OCI-LY3 (cell line): ENCODE measurements at regions not wholly inside any gene's neighbourhood (a gene's known extent, or its start where the extent isn't known, plus 50 kb on each side); places are given as distances from the start of the nearest gene placed in this dataset.

Experiments
- H2AFZ ChIP-seq: fragments of 200-600, 300-600 bp; shearing (Covaris generic); 2 replicates; pipeline ENCODE4 v1.6.0; 2014; ENCODE audit warnings: antibody characterized with exemption, low read depth, low read length
- H3K27ac ChIP-seq: fragments of 200-600, 300-600 bp; sonication (generic); 2 replicates; pipeline ENCODE4 v1.5.1; 2014; ENCODE audit warnings: mild to moderate bottlenecking, low read length, moderate library complexity, mixed read lengths
- H3K27me3 ChIP-seq: fragments of 200-600, 300-600 bp; sonication (generic); 2 replicates; pipeline ENCODE4 v1.6.1; 2014; ENCODE audit warnings: low read depth, low read length, mixed read lengths
- H3K36me3 ChIP-seq: fragments of 200-600, 300-600 bp; sonication (generic); replicated peaks from 2 replicates; pipeline ENCODE3; 2014; ENCODE audit warnings: low read depth, low read length, mixed read lengths
- H3K4me1 ChIP-seq: fragments of 300-600, 200-600 bp; sonication (generic); 2 replicates; pipeline ENCODE4 v1.6.1; 2014; ENCODE audit warnings: low read length, mixed read lengths
- H3K4me2 ChIP-seq: fragments of 200-600, 300-600 bp; sonication (generic); 2 replicates; pipeline ENCODE4 v1.6.1; 2014; ENCODE audit warnings: low read length, mixed read lengths
- H3K4me3 ChIP-seq: fragments of 300-600, 200-600 bp; sonication (generic); 2 replicates; pipeline ENCODE4 v1.5.1; 2014; ENCODE audit warnings: antibody characterized with exemption, mild to moderate bottlenecking, low read length, moderate library complexity
- H3K79me2 ChIP-seq: fragments of 300-600, 200-600 bp; shearing (Covaris generic); 2 replicates; pipeline ENCODE4 v1.6.1; 2014; ENCODE audit warnings: mild to moderate bottlenecking, low read length, mixed read lengths
- H3K9ac ChIP-seq: fragments of 300-600, 200-600 bp; shearing (Covaris generic); 2 replicates; pipeline ENCODE4 v1.6.0; 2014; ENCODE audit warnings: mild to moderate bottlenecking, low read length, moderate library complexity
- H3K9me3 ChIP-seq: fragments of 200-600, 300-600 bp; shearing (Covaris generic); 2 replicates; pipeline ENCODE4 v1.6.1; 2014; ENCODE audit warnings: low read length, mixed read lengths; ENCODE audit not compliant: insufficient read depth
- H4K20me1 ChIP-seq: fragments of 200-600, 300-600 bp; sonication (generic); 2 replicates; pipeline ENCODE4 v1.6.1; 2016; ENCODE audit warnings: low read length, mixed read lengths; ENCODE audit not compliant: insufficient read depth
- CTCF ChIP-seq: fragments of 200-600, 300-600 bp; sonication (generic); IDR thresholded peaks from 2 replicates; pipeline ENCODE4 v1.5.1; 2014; ENCODE audit warnings: antibody characterized with exemption, low read length, low read depth
- EZH2phosphoT487 ChIP-seq: fragments of 200-600 bp; shearing (Covaris generic); IDR thresholded peaks from 2 replicates; pipeline ENCODE4 v1.6.1; 2018; ENCODE audit warnings: antibody characterized with exemption, mixed run types, low read depth

- H3K4me2 ChIP-seq: no peak overlapping the region
- H3K9me3 ChIP-seq: no peaks in the 10 kb centered on the region
- H3K36me3 ChIP-seq: no peaks in the 10 kb centered on the region
- no peaks in the 10 kb centered on the region for H4K20me1 ChIP-seq
- H3K4me3 ChIP-seq: no peak overlapping the region
- H3K79me2 ChIP-seq: no peaks in the 10 kb centered on the region
- no peak overlapping the region for H2AFZ ChIP-seq
- H3K27me3 ChIP-seq: no peaks in the 10 kb centered on the region
- TF ChIP-seq CTCF (no peak), EZH2phosphoT487 (no peak)
- H3K27ac ChIP-seq: no peak overlapping the region
- H3K4me1 ChIP-seq: no peaks in the 10 kb centered on the region
- H3K9ac ChIP-seq: no peak overlapping the region
Measured at GRCh38 chr2:37775908-37776250, 104.4 kb upstream of the CDC42EP3 start.

- TF ChIP-seq EZH2phosphoT487 (no peak), CTCF (no peak)
- Histone ChIP-seq H3K9ac (no peak overlapping the region), H4K20me1 (no peaks in the 10 kb centered on the region), H3K9me3 (no peaks in the 10 kb centered on the region), H3K79me2 (no peaks in the 10 kb centered on the region), H3K27me3 (no peaks in the 10 kb centered on the region), H3K36me3 (no peaks in the 10 kb centered on the region), H3K4me3 (no peak overlapping the region), H3K4me2 (no peak overlapping the region), H2AFZ (no peak overlapping the region), H3K4me1 (no peaks in the 10 kb centered on the region), H3K27ac (no peak overlapping the region)
Measured at GRCh38 chr2:37776487-37776886, 105.0 kb upstream of the CDC42EP3 start.

- TF ChIP-seq EZH2phosphoT487 (no peak), CTCF (no peak)
- H3K9ac ChIP-seq: no peak overlapping the region
- no peaks in the 10 kb centered on the region for H3K4me1 ChIP-seq
- no peaks in the 10 kb centered on the region for H3K9me3 ChIP-seq
- H4K20me1 ChIP-seq: no peaks in the 10 kb centered on the region
- H3K36me3 ChIP-seq: no peaks in the 10 kb centered on the region
- no peak overlapping the region for H3K27ac ChIP-seq
- H3K79me2 ChIP-seq: no peaks in the 10 kb centered on the region
- H2AFZ ChIP-seq: no peak overlapping the region; the same call in 1 of the 2 replicates
- H3K27me3 ChIP-seq: no peaks in the 10 kb centered on the region
- no peak overlapping the region for H3K4me2 ChIP-seq
- no peak overlapping the region for H3K4me3 ChIP-seq
Measured at GRCh38 chr2:37779139-37779538, 107.7 kb upstream of the CDC42EP3 start.

GRCh38 chr2:37779611-37780386 lies 108.4 kb upstream of the CDC42EP3 start:
- TF ChIP-seq EZH2phosphoT487 (no peak), CTCF (no peak)
- Histone ChIP-seq H3K36me3 (no peaks in the 10 kb centered on the region), H3K4me2 (no peak overlapping the region), H3K4me1 (no peaks in the 10 kb centered on the region), H3K9ac (no peak overlapping the region), H3K27ac (no peak overlapping the region), H3K79me2 (no peaks in the 10 kb centered on the region), H2AFZ (no peak overlapping the region), H3K27me3 (no peaks in the 10 kb centered on the region), H3K4me3 (no peak overlapping the region), H4K20me1 (no peaks in the 10 kb centered on the region), H3K9me3 (no peaks in the 10 kb centered on the region)
